ENCODE measurements at regions not wholly inside any gene's neighbourhood (a gene's known extent, or its start where the extent isn't known, plus 50 kb on each side); places are given as distances from the start of the nearest gene placed in this dataset.
A peak's percentile ranks its signal among the peaks of the same experiment; 100 is the strongest.
"Not testable (repeated sequence)": the region's sequence is repeated elsewhere in the genome, so short reads cannot be mapped to it uniquely, and the experiment has no call there.

DNA sequence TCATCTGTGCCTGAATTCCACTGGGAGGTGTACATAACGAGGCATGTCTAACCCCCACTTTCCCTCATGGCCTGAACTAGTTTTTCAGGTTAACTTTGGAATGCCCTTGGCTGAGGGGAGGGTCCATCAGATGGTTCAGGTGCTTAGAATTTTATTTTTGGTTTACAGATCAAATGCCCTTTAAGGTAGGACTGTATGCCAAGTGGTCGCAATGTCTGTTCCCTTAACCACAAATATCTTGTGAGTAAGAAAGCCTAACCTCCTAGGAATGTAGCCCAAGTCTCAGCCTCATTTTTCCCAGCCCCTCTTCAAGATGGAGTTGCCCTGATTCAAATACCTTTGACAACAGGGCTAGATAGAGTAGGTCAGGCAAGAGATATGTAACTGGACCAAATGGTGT, 78.4 kb downstream of the RNASET2 start:
- no peak for DNase-seq (ENCODE audit: low spot score)

DNA sequence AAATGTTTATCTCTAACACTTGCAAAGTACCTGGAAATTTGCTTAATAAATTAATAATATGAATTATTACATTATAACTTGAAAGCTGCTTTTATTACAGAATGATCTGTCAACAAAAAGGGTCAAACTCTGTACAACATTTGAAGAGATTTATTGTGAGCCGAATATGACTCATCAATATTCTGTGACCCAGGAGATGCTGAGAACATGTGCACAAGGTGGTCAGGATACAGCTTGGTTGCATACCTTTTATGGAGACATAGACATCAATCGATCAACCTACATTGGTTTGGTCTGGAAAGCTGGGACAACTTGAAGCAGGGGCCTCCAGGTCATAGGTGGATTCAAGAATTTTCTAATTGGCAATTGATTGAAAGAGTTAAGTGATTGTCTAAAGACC, 79.0 kb downstream of the RNASET2 start:
- no peak for DNase-seq (ENCODE audit: low spot score)

DNA sequence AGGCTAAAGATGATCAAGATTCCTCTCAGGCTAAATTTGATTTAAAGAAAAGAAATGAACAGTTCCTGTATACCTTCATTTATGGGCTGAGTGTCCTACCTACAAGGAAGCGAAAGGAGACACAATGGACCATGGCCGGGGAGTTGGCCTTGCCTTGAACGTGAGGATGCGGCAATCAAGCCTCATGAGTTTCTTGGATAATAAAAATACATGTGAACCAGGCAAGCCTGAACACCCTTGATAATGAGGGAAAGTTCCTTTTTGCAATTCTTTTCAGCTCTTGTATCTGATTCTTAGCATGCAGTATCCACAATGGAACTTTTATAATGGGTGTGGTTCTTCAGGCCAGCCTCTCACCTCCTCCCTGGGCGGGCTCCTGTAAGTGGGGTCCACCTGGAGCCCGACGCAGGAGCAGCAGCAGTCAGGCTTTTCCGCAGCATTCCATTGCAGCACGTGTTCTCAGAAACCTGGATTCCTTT, 83.8 kb downstream of the RNASET2 start:
- no peak for DNase-seq (ENCODE audit: low spot score)

DNA sequence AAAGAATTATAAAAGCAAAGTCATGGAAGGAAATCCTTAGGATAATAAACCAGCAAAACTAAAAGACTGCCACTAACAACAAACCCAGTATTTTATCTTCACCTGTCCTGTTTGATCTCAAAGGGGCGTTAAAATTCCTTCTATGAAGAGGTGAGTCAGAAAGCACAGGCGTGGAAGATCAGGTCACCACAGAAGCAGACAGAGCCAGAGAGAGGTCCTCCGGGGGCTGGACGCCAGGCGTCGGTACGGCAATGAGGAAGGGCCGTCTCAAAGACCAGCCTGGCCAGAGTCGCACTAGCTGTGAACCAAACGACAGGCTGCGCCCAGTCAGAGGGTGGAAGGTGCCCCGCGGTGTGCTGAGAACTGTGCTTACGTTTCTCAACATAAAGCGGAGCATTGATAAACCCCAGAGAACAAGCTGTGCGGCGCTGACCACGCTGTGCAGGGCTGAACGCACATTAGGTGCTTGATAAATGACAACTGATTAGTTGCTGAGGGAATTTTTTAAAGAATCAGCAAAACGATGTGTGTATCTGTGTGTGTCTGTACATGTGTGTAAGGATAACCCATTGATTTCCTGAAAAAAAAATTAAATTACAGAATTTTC, 85.6 kb downstream of the RNASET2 start:
- DNase-seq (ENCODE audit: low spot score), result no peak

DNA sequence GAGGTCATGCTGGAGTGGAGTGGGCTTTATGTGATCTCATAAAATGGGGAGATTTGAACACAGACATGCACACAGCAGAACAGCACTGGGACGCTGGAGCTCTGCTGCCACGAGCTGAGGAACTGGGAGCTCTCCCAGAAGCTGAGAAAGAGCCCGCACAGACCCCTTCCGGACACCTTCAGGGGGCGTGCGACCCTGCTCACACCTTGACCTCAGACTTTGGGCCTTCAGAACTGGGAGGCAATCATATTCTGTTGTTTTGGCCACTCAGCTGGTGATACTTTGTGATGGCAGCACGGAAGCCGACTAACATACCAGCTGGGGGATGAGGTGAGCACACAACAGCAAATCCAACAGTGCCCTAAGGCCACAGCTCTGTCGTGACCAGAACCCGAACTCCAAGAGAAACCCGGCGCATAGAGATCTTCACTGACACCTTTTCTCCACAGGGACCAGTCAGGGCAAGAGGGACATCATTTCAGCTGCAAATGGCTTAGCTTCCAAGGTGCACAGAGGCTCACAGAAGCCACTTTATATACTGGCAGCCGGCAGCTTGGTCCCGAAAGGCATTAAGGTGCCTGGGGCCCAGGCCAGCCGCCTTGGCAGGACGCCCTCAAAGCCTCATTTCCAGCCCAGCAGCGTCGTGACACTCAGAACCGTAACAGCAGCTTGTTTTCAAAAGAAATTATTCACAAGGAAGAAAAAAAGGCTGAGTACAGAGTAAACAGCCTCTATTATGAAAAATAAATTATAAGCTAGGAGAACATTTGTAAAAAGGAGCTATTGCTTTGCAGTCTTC, 89.3 kb downstream of the RNASET2 start:
- no peak for DNase-seq (ENCODE audit: low spot score)

DNA sequence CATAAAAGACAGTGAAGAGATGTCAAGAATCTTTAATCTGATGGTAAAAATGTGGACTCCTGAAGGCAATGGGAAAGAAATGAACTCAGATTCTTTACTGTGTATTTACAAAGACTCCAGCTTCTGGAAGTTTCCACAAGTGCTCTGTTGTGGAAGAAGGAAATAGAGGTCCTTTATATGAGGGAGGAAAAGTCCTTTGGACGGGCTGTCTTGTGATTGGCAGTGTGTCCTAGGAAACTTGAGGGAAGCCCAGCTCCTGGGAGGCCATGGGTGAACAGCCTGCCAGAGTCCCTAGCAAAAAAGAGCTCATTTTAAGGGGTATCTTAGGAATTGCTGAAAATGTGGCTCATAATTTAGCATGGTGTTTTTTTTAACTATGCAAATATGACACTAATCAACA, 92.0 kb downstream of the RNASET2 start:
- no peak for DNase-seq (ENCODE audit: low spot score)

DNA sequence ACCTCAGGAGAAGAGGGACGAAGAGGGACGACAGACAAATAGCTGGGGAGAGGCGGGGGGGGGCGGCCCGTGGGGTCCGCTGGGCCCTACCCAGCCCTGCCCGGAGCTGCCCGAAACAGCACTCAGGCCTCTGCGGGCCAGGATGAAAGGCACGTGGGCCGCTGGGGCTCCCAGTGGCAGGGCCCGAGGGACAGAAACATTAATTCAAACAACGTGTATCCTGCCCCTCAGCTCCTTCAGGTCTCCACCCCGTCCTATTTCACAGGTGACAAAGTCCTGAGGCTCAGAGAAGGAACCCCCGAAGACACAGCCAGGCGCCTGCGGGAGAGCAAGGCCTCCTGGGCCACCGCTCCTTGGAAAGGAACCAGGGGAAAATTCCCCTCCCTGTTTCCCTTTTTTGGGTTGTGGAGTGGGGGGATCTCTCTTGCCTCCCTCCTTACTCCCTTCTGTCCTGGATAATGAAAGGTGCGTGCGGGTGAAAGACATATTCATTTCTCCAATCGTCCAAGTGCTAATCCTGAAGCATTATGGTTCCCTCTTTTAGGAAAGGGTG, 93.3 kb downstream of the RNASET2 start:
- no peak for DNase-seq (ENCODE audit: low spot score)

DNA sequence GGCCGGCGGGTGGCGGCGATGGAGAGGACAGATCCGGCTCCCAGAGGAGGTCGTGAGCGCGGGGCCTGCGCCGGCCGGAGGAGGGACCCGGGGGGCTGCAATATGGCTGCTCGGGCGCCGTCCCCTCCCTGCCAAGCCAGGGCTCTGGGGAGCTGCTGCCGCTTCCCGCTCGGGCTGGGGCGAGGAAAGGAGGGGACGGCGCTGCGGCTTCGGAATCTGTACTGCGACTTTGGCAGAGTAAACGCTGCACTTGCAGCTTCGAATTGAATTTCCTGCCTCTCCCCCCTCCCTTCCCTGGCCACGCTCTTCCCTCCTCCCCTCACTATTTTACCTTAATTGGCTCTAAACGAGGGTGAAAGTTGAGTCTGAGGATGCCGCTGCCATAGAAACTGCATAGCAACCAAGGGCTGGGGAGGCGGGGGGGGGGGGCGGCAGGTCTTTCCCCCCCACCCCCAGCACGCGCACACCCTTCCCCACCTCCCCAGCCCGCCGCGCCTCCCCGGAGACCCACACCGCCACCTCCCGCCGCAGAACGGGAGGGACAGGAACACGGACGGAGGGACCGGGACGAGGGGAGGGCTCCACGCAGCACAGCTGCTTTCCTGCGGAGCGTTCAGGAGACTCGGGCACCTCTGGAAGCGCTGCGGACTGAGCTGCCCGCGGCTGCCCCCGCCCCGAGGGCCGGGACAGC, 93.9 kb downstream of the RNASET2 start:
- peak; percentile 31 for DNase-seq (ENCODE audit: low spot score)

DNA sequence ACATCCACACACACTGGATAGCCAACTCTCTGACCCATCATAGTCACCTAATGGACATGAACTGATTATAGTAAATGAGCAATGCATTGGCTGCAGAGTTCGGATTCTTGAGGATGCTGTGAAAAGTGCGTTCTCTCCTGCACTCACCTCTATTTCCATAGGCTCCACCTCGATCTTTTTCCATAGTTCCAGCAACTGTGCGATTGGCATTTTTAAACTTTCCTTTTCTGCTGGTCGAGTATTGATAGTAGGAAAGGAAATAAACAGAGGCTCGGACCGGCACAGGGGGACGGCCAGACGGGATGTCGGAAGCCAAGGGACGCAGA, 94.4 kb downstream of the RNASET2 start:
- DNase-seq (ENCODE audit: low spot score), result no peak

DNA sequence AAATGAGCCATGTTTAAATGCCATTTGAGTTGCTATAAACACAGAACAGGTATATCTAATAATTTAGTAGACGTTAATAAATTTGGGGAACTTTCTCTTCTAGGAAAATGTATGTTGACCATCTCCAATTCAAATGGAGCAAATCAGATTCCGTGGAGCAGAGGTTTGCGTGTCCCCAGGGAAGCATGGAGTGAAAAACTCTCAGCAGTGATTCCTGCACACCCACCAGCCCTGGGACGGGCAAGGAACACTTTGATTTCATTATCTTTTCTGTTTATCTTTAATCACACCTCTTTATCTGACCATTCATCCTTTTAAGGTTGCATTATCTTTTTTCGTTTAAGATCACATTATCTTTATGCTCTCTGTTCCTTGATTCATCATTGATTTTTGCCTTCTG, 95.0 kb downstream of the RNASET2 start:
- DNase-seq (ENCODE audit: low spot score), result no peak

DNA sequence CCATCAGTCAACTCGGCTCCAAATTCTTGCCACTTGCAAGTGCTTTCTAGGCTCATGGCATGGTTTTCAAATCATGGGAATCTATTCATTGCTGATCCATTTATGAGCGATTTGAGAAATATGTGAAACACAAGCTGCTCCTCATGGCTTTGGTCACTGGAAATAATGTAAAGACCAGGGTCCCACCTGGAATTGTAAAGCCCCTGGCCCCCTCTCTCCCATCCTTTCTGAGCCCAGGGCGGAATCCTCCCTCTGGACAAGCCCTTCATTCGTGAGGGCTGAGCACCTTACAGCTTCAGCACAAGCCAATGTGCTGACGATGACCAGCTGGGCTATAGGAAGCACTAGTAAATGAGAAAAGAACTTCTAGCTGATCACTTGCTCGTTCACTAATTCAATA, 96.0 kb downstream of the RNASET2 start:
- no peak for DNase-seq (ENCODE audit: low spot score)

DNA sequence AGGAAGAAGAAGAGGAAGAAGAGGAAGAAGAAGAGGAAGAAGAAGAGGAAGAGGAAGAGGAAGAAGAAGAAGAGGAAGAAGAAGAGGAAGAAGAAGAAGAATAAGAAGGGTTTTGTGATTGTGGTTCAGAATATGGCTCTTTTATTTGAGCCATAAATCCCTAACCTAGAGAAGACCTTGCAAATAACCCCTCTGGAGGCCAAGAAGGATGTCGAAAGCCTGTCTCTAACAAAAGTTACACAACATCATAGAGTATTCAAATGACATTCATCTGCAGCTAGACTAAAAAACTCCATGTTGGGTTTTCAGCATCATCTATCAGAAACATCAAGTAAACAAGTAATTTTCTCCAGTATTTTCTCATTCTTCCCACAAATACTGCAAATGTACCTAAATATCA, 100.9 kb downstream of the RNASET2 start:
- no peak for DNase-seq (ENCODE audit: low spot score)

DNA sequence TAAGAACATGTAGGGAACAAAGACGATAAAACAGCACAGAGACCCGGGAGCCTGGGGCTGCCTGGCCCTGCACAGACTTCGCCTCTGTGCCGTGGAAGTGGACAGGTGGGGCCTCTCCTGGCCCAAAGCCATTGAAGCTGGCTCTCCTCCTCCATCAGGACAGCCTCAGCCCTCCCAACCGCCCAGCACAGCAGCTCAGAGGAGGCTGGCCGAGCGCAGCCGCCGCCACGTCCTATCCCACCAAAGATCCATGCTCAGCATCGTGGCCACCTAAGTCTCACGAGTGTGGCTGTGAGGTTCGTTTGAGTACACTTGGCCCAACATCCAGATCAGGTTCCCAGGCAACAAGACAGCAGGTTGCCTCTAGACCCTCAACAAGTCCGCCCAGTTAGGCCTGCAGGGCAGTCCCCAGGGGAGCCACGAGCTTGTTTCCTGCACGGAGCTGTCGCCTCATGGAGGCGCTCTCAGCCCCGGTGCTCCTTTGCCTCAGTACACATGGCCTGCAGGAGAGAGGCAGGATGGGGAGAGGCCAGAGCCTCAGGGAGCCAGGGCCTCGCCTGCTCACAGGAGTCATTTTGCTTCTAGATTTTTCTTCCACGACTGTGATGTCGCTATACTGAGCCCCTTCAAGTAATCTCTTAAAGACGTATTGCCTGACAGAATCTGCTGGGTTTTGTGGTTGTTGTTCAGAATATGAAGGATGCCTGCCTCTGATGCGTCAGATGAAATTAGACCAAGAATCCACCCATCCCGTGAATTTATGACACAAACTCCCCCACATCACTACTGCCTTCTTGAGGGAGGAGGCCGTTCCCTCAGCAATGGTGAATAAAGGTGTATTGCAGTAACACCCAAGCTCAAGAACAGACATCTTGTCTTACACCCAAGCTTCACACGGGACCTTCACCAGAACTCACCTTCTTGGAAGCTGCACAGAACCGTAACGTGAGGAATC, 102.7 kb downstream of the RNASET2 start:
- no peak for DNase-seq (ENCODE audit: low spot score)

DNA sequence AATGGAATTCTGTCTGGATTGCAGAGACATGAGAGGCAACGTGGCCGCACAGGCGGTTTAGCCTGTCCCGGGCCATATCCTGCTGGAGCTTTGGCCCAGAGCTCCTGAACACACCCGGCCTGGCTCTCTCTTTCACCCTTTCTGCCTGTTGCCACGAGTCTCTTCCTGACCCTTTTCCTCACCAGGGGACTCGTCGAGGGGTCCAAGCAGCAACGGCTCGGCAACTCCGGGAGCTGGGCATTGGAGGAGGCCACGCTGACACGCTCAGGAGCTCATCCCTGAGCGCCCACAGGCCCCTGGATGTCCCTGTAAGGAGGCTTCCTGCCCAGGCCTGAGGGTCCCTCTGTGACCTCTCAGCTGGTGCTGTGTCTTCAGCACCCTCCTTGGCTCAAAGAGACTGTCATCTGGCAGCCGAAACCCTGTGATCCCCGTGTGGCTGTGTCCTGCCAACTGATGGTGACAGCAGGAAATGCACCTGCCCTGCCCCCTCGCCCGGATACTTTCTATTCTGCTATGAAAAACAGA, 103.8 kb downstream of the RNASET2 start:
- DNase-seq (ENCODE audit: low spot score), result no peak

DNA sequence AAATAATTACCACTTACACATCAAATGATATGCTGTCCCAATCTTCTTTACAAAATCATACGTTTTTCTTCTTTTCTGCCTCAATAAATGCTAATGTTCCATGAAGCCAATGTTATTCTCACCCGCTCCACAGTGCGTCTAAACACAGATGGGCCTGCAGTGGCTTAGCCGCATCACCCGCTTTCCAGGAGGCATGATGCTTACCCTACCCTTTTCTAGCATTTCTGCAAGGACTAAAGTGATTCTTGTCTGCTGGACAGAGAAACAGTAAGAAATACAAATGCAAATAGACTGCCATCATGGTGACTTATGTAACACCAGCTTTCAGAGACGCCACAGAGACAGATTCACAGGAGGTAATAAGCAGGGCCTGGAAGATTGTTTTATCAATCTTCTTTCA, 104.4 kb downstream of the RNASET2 start:
- no peak for DNase-seq (ENCODE audit: low spot score)

DNA sequence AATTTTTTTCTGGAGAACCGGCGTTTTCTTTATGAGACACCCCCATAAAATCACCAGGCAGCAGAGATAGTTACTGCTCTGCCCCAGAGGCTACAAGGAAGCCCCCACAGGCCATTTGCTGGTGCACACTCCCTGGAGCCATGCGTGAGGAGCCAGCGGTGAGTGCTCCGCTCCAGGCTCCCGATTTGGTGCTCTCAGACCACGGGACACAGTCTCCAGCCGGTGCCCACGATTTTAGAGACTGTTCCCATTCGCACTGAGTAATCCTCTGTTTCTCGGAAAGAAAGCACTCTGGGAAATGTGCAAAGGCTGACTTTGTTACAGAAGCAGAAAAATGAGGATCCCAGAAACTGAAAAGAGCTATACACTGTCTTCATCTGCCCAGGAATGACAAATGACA, 104.9 kb downstream of the RNASET2 start:
- no peak for DNase-seq (ENCODE audit: low spot score)

DNA sequence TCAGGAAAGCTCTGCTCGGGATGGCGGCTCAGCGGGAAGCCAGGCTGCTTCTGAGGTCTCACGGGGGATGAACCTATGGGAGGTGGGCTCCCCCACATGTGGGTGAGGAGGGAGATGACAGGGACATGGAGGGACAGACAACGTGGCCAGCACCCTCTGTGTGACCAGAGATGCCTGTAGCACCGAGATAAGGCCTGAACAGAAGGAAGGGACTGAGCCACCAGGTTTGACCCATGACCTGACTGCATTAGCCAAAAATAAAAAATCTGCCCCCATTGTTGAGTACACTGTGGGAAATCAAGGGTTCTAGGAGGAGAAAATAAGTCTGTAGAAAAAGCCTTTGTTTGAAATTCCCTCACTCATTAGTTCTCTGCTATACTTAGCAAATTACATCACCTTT, 105.7 kb downstream of the RNASET2 start:
- DNase-seq (ENCODE audit: low spot score), result no peak

DNA sequence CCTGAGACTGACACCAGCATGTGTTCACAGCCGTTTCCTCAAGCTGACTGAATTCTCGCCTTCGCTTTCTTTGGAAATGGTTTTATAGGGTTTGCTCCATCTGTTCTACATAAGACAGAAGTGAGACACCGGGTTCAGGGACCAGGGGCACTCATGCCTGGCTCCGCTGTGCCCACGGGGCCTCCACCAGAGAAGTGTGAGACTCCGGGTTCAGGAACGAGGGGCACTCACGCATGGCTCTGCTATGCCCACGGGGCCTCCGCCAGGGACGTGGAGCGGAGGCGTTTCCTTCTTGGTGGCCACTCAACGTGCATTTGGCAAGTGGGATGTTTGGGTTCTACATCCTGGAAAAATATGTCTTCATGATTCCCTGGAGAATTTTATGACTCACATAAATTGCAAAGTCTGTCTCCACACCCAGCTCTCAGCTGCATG, 106.6 kb downstream of the RNASET2 start:
- DNase-seq (ENCODE audit: low spot score), result no peak

DNA sequence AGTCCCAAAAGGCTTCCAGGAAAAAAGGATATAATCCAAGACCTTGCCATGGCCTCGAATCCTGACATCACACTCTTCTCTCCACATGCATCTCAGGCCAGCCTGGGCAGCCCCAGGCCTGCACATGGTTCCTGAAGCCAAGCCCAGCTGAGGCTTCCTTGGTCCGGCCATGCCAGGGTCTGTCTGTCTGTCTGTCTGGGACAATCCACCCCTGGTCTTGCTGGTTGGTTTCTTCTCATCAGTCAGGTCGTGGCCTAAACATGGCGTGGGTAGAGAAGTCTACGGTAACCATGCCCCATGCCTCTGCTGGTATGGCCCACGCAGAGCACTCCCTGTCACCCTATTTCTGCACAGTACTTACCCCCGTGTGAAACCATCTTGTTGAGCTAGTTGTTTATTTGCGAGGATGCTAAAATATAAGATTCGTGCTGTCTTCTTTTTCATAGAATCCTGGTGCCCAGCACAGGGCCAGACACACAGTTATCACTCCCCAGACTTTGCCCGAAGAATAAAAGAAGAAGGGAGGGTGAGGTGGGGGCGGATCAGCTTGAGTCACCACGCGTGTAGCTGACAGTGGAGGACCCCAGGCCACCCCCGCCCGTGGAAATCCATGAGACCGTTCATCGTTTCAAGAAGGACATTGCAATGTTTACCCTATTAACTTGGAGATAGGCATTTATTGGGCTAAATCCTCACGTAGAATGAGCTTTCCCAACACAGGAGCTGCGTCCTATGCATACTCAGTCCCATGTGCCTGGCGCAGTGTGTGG, 107.2 kb downstream of the RNASET2 start:
- DNase-seq (ENCODE audit: low spot score), result no peak

DNA sequence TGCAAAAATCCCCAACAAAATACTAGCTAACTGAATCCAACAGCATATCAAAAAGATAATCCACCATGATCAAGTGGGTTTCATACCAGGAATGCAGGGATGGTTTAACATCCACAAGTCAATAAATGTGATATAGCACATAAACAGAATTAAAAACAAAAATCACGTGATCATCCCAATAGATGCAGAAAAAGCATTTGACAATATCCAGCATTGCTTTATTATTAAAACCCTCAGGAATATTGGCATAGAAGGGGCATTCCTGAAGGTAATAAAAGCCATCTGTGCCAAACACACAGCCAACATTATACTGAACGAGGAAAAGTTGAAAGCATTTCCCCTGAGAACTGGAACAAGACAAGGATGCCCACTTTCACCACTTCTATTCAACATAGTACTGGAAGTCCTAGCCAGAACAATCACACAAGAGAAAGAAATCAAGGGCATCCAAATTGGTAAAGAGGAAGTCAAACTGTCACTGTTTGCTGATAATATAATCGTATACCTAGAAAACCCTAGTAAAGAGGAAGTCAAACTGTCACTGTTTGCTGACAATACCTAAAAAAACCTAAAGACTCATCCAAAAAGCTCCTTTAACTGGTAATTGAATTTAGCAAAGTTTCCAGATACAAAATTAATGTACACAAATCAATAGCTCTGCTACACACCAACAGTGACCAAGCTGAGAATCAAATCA, 109.8 kb downstream of the RNASET2 start:
- DNase-seq (ENCODE audit: low spot score), result not testable (repeated sequence)

Data from GM03348 (cell line).